NCI-H748 (cell line): ENCODE measurements at regions not wholly inside any gene's neighbourhood (a gene's known extent, or its start where the extent isn't known, plus 50 kb on each side); places are given as distances from the start of the nearest gene placed in this dataset.

Experiments
- DNase-seq: peaks from one replicate; lab custom pipeline; 2025; ENCODE audit not compliant: unreplicated experiment; lab: John Stamatoyannopoulos, UW

DNA sequence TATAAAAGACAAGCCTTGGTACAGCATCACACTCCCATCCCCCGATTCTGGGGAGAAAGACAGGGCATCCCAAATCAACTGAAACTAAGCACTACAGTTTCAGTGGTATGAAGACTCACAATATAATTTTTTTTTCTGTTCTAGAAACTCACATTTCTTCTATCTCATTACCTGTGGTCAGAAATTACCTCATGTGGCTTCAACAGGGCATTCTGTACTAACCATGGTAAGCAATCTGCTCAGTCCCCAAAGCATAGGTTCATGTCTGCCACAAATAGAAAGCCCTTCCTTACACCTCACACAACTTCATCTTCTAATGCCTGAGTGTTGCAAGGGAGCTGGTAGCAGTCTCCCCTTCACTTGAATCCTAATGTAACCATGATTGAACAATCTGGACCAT lies 147.4 kb upstream of the POU2AF2 start:
- DNase-seq, result no peak

DNA sequence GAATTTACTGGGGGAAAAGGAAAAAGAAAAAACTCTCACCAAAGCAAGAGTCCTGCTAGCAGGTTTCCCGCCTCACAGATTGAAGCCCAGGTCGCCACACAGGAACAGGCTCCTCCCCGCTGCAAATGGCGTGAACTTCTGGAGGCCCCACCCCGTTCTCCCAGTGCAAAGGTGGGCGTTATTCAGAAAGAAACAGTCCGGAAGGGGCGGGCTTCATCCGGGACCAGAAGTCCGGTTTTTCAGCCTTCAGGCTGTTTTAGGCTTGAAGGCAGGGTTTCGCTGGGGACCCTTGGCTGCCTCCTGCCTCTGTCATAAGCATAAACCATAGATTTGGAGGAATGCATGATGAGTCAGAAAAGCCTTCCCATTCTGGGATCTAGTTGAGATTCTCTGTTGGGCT lies 148.3 kb upstream of the POU2AF2 start:
- DNase-seq, result peak; percentile 71

DNA sequence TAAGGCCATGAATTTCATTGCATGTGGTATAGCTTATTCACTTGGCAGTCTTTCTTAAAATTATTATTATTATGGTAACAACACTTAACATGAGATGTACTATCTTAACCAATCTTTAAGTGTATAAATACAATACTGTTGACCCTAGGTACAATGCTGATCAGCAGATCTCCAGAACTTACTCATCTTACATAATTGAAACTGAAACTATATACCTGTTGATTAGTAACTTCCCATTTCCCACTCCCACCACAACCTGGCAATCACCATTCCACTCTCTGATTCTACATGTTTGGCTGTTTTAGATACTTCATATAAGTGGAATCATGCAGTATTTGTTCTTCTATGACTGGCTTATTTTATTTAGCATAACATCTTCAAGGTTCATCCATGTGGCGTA lies 150.2 kb upstream of the POU2AF2 start:
- DNase-seq, result no peak

DNA sequence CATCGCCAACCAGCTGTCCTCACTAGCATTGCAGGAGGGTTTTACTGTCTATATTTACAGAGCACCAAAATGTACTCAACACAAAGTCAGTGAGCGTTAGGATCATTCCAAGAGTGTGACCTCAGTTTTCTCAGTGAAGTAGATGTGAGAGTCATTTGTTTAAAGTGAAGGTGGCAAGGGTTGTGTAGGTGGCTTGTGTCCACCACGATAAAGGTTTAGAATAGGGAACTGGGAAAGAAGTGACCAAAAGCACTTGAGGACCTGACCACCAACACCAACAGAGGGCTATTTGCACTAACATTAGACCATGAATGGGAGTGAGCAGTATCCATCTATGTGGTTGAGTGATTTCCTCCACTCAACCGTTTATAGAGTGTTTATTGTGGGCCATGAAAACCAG lies 152.5 kb upstream of the POU2AF2 start:
- DNase-seq, result no peak

DNA sequence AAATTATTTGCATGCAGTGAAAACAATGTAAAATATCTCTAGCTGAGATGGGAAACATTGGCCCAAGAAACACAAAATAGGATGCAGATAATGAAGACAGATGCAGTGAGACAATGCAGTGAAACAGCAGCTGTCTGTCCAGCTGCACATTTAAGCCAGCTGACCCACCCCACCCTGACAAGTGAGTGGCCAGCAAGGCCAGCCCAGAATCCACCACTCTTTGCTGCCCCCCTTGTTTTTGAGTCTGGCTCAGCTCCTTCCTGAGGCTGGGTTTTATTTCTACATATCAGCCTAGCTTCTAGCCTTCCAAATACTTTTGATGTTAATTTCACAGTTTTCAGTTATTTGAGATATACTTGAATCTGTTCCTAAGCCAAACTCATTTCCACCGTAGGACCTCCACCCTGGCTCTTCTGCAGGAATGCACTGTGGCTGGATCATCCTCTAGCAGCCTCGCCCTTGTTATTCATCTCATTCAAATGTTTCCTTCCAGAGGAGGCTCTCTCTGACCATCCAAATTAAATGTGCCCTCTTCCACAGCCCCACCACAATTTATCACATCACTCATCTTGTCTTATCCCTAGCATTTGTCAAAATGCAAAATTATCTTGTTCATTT lies 154.1 kb upstream of the POU2AF2 start:
- no peak for DNase-seq

DNA sequence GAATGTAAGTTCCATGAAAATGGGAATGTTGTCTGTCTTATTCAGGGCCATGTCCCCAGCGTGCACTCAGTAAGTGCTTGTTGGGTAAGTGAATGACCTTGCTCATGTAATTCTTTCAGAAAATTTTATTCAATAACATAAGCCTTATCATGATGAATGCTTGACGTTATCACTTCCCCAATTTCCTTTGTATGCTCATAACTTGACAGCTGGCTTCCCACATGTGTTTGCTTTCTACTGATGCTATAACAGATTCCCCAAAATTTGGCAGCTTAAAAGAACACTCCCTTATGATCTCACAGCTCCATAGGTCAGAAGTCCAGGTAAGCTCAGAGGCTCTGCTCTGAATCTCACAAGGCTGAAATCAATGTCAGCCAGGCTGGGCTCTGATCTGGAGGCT lies 155.8 kb upstream of the POU2AF2 start:
- no peak for DNase-seq

DNA sequence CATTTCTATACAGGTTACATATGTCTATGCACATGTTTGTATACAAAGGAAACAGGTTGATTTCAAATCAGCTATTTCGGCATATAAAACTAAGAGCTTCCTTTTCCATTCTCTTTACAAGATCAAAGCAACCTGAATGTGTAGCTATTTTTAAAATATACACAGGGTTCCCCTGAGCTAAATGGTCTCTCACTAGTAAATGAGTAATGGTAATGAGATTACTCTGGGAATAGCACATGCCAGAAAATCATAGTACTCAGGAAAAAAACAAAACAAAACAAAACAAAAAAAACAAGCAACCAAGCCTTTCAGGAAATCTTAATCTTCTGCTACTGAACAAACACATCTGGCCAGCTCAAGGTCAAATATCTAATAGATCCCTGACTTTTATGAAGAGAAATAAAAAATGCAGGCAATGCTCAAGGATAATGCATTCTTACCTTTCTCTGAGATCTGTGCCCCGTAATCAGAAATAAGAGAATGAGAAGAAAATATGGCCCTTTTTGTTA lies 156.6 kb upstream of the POU2AF2 start:
- DNase-seq, result no peak

DNA sequence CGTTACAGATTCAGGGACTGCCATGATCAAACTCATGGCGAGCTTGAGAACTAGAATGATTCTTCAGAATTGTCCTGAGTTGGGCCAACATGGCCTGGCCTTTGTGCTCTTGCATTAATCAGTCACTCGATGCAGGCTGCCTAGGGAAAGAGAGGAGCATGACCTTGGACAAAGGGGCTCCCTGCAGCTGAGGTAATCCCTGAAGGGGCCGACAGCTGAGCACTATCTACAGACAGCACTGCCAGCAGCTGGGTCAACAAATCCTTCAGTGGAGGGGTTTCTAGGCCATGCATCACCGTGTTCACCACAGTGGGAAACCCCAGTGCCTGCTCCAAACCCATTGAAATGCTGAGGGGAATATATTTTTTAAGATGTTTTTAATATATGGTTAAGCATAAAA lies 159.5 kb upstream of the POU2AF2 start:
- DNase-seq, result peak; percentile 84

DNA sequence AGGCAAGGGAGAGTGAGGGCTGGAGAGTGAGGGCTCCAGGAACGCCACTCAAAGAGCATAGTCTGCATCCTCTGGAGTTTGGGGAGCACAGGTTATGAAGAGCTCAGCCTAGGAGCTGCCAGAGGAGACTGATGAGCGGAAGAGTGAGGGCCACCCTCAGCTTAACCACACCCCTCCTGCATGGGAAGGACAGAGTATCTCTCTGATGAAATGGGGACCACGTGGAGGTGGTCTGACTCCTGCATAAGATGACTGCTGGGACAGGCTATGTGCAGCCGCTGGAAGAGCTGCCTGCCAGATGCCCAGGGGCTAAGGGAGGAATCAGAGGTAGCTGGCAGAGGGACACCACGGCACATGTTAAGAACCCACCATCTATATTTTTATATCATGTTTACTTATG lies 162.9 kb upstream of the POU2AF2 start:
- no peak for DNase-seq

DNA sequence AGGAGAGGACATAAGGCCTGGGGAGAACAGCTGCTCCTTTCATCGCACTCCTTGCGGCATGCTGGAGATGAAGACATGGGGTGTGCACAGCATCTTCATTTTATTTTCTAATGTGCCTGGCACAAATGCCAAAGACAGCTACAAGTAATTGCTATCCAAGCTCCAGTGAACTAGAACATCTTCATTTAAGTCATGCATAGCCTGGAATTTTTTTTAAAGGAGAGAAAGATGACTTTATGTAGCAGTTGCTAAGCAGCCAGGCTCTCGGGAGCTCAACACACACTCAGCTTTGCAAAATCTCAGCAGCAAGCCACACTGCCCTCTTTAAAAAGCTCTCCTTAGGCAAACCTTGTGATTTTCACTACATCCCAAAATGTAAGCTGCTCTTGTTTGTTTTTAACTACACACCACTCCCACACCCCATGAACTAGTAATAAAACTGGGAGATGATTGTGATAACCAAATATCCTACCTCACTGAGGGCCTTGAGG lies 164.5 kb upstream of the POU2AF2 start:
- peak; percentile 3 for DNase-seq

DNA sequence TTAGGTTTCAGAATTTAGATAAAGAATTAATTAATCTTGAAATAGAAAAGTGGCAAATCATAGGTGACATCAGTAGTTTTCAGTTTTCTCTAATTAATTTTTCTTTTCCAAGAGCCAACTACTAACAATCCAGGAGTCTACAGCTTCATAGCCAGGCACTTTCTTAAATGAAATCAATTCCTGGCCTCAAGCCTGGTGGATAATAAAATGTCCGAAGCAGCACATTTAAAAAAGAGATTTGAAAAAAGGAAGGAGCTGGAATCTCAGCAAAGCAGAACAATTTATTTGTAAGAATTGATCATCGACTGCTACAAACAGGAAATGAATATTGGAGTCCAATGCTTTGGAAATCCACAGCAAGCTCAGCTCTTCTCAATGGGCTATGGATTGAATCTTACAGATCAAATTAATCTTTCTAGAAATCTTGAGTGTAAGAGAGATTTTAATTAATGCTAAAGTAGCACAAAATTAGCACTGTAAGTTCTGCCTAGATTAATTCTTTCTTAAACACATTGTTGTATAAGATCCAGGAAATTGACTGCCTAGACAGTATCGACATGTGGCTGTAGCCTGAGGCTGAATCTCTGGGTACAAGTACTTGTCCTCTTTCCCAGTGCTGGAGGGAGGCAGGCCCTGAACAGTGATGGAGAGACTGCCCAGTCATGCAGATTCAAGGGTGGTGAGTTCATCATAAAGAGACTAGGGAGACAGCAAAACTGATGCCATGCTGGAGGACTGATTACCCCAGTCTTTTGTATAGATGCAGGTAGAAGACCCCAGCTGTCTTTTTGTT lies 167.8 kb upstream of the POU2AF2 start:
- no peak for DNase-seq

DNA sequence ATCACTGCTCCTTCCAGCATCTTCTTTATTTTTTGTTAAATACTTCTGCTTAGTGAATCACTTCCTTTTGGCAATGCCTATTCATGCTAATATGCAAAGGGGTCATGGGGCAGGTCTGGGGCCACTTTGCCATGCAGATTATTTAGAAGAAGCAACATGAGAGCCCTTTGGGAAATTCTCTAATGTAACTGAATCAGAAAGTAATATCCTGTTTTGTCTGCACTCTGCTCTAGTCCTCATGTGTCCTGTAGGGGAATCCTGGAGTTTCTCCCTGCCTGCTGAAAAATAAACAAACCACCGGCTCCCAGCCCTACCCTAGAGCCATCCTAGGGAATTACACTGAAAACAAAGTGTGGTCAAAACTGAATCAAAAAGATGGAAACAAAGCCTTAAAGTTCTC lies 176.5 kb upstream of the POU2AF2 start:
- DNase-seq, result no peak

DNA sequence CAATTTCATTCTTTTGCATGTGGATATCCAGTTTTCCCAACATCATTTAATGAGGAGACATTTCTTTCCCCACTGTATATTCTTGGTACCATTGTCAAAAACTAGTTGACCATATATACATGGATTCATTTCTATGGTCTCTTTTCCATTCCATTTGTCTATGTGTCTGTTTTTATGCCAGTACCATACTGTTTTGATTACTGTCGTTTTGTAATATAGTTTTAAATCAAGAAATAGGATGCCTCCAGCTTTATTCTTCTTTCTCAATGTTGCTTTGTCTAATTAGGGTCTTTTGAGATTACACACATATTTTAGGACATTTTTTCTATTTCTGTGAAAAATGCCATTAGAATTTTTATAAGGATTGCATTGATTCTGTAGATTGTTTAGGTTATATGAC lies 177.5 kb upstream of the POU2AF2 start:
- no peak for DNase-seq

DNA sequence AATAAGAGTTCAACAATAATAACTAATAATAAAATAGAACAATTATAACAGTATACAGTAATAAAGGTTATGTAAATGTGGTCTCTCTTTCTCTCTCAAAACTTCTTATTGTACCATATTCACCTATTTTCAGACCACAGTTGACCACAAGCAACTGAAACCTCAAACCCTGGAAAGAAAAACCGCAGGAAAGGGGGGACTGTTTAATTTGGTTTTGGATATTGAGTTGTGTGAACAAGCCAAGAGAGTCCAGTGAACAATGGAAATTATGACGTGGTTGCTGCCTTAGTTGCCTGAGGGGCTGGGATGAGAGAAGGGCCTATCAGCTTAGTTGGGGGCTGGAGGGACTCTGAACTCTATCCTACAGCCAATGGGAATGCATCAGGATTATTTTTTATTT lies 178.7 kb upstream of the POU2AF2 start:
- no peak for DNase-seq

DNA sequence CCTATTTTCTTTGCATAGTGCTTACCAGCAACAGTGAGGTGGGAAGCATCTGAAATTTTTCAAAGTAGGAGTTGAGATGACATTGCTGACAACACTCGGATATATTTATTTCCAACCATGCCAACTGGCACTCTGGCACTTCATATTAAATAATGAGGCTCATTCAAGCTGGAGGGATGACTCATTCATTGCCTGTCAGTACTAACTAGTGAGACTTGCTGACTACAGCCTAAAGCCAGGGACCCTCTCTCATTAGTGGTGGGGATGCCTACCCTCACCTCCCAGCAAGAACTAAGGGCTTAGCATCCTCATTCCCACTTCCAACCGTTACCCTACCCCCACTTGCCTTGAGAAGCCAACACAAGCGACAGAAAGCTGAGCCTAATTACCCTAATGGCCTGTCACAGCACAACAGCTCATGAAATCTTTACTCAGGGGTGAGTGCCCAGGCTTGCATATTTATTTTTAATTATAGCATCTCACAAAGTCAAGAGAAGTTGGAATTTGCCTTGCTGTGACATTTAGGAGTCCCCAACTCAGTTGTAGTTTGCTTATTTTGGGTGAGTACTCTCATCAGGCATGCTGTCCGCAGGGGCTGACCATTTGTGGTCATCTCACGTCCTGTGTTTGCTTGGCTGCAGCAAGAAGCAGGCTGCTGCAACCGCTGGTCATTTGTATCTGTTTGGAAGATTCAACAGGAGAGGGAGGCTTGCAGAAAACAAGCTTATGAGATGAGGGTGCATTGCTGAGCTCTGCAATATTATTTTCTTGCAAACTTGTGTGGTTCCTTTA lies 181.6 kb upstream of the POU2AF2 start:
- DNase-seq, result no peak

DNA sequence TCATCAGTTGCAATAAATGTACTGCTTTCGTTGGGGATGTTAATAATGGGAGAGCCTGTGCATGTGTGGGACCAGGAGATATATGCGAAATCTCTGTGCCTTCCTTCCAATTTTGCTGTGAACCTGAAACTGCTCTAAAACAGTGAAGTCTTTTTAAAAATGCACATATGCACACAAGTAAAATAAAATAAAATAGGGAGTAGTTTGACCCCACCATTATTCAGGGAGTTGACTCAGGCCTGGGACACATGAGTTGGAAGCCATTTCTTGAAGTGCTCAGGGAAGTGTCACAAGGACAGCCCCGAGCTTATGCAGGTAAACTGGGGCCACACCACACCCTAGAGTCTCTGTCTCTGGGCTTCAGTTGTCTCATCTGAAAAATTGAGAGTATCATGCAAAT lies 183.1 kb upstream of the POU2AF2 start:
- no peak for DNase-seq

DNA sequence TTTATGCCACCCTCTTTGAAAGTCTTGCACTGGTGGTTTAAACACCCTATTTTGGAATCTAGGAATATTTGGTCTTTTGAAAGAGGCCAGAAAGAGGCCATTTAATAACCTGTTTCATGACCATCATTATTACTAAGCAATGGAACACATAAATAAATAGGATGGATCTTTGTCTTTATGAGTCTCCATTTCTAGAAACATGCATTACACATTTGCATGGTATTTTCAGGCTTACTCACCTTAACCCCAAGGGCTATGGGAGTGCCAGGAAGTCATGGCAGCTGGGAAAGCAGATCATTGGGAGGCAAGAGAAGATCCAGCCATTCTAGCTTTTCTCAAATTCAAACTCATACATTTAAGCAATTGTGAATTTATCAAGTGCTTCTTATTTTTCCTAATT lies 185.8 kb upstream of the POU2AF2 start:
- DNase-seq, result no peak

DNA sequence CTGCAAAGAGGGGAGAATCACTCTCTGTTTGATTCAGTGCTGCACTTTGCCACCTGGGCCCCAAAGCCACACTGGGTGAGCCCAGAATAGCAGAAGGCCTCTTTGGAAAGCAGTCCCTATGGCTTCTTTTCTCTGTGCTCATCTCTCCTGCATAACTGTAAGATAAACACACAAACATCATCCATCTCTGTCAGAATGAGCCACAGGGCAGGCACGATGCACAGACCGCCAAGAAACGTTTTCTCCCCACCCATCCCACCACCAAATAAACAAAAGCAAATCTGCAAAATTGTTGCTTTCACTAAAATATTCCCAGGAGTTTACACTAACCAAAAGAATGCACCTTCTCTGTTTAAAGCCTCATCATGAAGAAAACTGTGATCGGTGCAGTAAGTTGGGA lies 196.4 kb upstream of the POU2AF2 start:
- DNase-seq, result no peak

DNA sequence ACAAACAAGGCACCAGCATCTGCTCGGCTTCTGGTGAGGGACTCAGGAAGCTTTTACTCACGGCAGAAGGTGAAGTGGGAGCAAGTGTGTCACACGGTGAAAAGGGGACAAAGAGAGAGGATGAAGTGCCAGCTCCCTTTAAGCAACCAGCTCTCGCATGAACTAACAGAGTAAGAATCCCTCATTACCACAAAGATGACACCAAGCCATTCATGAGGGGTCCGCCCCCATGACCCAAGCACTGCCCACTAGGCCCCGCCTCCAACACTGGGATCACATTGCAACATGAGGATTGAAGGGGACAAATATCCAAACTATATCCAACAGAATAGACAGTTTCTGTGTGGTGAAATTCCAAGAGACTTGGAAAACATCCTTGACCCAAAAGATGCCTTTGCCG lies 198.2 kb upstream of the POU2AF2 start:
- DNase-seq, result no peak

DNA sequence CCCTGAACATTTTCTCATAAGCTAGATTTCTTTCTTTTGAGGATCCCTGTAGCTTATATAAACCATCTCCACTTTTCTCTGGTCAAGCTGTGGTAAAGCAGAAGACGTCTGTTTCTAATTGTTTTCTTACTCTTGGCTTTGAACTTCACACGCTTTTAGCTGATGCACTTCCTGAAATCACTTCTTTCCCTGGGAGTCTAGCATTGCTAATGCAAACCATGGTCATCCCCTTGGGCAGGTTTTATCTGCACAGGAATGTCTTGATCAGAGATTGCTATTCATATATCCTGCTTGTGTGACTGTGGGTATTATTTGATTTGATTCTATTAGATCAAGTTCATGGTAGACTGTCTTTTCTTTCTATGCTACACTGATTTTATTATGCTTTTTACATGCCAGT lies 199.2 kb upstream of the POU2AF2 start:
- DNase-seq, result no peak

DNA sequence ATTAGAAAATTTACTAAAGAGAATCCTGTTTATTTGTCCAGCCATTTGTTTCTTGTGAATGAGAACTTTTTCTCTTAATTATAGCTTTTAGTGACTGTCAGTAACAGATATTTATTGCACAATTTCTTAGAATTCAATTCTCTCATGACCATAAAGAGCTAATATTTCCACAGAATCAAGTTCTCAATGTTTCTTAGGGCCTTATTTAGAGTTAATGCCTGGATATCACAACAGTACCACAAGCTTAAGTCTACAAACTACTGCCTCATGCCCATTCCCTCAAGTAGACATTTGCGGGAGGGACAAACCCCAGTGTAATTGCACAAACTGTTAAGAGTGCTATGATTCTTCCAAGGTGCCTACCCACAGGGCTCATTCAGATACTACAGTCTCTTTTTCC lies 199.7 kb upstream of the POU2AF2 start:
- DNase-seq, result no peak

DNA sequence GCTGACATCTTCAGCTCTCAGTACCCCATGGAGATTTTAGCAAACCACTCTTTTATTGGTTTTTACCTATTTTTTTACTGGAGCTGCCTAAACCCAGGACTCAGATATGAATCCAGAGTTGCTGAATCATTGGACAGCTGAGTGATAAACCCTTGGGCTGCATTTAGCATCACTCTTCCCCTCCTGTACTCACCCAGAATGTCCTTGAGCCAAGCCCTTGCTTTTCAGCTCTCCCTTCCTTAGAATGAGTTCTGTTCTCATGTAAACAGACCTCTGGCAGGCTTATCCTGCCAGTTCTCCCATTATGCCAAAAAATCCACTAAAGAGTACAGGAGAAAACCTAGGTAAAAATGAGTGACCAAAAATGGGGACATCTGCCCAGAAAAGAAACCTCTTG lies 200.1 kb upstream of the POU2AF2 start:
- DNase-seq, result no peak
